Stimulated activated naive CD8-positive, alpha-beta T cell treated with anti-CD3 and anti-CD28 coated beads, Interleukin-15, Interleukin-2, amounts not matched to agents 100 ng/mL and 50 ng/mL, for 24 hours (primary cell): ENCODE measurements at regions not wholly inside any gene's neighbourhood (a gene's known extent, or its start where the extent isn't known, plus 50 kb on each side); places are given as distances from the start of the nearest gene placed in this dataset.
"Not testable (repeated sequence)": the region's sequence is repeated elsewhere in the genome, so short reads cannot be mapped to it uniquely, and the experiment has no call there.

Source experiments
- H3K27ac Mint-ChIP-seq: one replicate; pipeline ENCODE4 v1.8.0; 2021; ENCODE audit warnings: mild to moderate bottlenecking, mixed read lengths
- H3K27me3 Mint-ChIP-seq: one replicate; pipeline ENCODE4 v1.8.0; 2021; ENCODE audit warnings: mixed read lengths
- H3K36me3 Mint-ChIP-seq: one replicate; pipeline ENCODE4 v1.8.0; 2021; ENCODE audit warnings: low read depth, mixed read lengths
- H3K4me1 Mint-ChIP-seq: one replicate; pipeline ENCODE4 v1.8.0; 2021; ENCODE audit warnings: low read depth, mixed read lengths
- H3K4me3 Mint-ChIP-seq: one replicate; pipeline ENCODE4 v1.8.0; 2021; ENCODE audit warnings: mild to moderate bottlenecking, mixed read lengths
- H3K9me3 Mint-ChIP-seq: one replicate; pipeline ENCODE4 v1.8.0; 2021; ENCODE audit warnings: mixed read lengths

DNA sequence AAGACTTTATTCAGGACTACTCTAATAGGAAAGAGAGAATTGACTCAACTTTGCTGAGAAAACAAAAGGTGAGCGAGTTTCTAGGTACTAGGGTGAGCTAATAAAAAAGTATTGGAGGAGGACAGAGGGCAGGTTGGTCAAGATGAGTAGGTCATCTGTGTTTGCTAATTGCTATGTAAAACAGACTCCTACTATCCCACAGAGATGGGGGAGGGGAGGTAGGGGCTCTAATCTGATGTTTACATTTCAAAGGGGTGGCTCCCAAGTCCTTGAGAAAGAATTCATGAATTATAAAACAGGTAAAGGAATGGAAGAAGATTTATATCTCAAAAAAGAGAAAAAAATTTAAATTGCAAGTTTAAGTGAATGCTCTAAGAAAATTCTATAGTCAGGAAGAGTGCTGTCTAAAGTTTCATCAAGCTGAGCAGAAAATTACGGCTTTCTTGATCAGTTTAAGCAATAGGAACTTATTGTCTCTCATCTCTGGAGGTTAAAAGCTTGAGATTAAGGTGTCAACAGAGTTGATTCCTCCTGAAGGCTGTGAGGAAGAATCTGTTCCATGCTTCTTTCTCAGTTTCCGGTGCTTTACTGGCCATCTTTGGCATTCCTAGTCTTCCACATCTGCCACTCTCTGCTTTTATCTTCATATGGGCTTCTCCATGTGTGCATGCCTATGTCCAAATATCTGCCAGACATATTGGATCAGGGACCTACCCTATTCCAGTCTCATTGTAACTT lies 790.3 kb downstream of the SLITRK5 start:
- H3K4me3 Mint-ChIP-seq: no peak overlapping the region
- H3K9me3 Mint-ChIP-seq: no peaks in the 10 kb centered on the region
- no peak overlapping the region for H3K27ac Mint-ChIP-seq
- H3K27me3 Mint-ChIP-seq: no peaks in the 10 kb centered on the region
- peaks cover 6% of the 10 kb centered on the region for H3K4me1 Mint-ChIP-seq
- H3K36me3 Mint-ChIP-seq: no peaks in the 10 kb centered on the region

DNA sequence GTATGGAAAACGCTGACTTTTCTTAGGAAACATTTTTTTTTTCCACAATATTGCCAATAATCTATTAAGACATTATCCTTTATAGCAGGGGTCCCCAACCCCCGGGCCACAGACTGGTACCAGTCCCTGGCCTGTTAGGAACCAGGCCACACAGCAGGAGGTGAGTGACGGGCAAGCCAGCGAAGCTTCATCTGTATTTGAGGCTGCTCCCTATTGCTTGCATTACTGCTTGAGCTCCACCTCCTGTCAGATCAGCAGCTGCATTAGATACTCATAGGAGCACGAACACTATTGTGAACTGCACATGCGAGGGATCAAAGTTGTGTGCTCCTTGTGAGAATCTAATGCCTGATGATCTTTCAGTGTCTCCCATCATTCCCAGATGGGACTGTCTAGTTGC lies 793.7 kb downstream of the SLITRK5 start:
- Mint-ChIP-seq H3K9me3 (no peaks in the 10 kb centered on the region), H3K36me3 (no peaks in the 10 kb centered on the region), H3K27ac (no peak overlapping the region), H3K4me3 (no peak overlapping the region), H3K4me1 (no peaks in the 10 kb centered on the region), H3K27me3 (no peaks in the 10 kb centered on the region)

DNA sequence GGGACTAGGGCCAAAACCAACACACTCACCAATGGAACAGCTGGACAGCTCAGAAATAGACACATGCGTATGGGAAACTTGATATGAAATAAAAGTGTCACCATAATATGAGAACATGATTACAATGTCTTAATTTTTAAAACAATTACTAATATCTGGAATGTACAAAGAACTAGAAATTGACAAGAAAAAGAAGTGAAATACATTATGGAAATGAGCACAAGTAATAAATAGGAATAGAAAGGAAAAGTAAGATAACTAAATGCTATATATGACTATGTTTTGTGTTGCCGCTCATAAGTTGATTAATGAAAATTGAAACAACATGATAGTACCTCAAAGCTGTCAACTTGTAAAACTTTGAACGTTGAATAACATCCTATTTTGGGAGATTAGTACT lies 801.1 kb downstream of the SLITRK5 start:
- Mint-ChIP-seq H3K36me3 (no peaks in the 10 kb centered on the region), H3K9me3 (no peaks in the 10 kb centered on the region), H3K4me1 (no peaks in the 10 kb centered on the region), H3K27me3 (no peaks in the 10 kb centered on the region), H3K27ac (no peak overlapping the region), H3K4me3 (no peak overlapping the region)

DNA sequence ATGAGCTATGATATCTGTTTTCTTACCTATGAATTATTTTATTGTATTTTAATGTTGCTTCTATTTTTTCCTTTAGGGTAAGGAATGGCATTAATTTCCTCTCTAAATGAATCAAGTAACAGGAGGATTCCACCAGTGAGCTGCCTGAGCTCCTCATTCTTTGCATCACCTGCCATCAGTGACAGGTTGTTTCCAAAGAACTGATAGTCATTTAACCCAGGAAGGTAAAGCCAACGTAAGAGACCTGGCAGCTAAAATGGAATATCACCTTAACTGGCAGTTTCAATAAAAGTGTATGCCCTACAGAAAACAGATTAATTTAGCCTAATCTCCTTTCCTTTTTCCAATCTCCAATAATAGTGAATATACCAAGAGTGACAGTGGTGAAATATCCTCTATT lies 812.0 kb downstream of the SLITRK5 start:
- no peaks in the 10 kb centered on the region for H3K27me3 Mint-ChIP-seq
- H3K27ac Mint-ChIP-seq: no peak overlapping the region
- H3K36me3 Mint-ChIP-seq: no peaks in the 10 kb centered on the region
- H3K4me3 Mint-ChIP-seq: no peak overlapping the region
- H3K9me3 Mint-ChIP-seq: peaks cover 12% of the 10 kb centered on the region
- H3K4me1 Mint-ChIP-seq: no peaks in the 10 kb centered on the region

DNA sequence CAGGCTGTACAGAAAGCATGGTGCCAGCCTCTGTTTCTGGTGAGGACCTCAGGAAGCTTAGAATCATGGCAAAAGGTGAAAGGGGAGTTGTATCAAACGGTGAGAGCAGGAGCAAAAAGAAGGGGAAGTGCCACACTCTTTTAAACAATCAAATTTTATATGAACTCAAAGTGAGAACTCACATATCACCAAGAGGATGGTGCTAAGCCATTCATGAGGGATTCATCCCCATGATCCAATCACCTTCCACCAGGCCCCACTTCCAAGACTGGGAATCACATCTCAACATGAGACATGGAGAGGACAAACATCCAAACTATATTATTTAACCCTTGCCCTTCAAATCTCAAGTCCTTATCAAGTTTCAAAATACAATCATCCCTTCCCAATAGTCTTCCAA lies 836.7 kb downstream of the SLITRK5 start:
- H3K4me3 Mint-ChIP-seq: no peak overlapping the region
- H3K27ac Mint-ChIP-seq: no peak overlapping the region
- no peaks in the 10 kb centered on the region for H3K4me1 Mint-ChIP-seq
- peaks cover 10% of the 10 kb centered on the region for H3K36me3 Mint-ChIP-seq
- H3K27me3 Mint-ChIP-seq: no peaks in the 10 kb centered on the region
- H3K9me3 Mint-ChIP-seq: peaks cover 43% of the 10 kb centered on the region

DNA sequence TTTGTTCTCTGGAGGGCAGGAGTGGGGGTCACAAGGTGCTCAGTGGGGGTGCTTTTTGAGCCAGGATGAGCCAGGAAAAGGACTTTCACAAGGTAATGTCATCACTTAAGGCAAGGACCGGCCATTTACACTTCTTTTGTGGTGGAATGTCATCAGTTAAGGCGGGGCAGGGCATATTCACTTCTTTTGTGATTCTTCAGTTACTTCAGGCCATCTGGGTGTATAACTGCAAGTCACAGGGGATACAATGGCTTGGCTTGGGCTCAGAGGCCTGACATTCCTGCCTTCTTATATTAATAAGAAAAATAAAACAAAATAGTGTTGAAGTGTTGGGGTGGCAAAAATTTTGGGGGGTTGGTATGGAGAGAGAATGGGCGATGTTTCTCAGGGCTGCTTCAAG lies 841.8 kb downstream of the SLITRK5 start:
- H3K27me3 Mint-ChIP-seq: not testable (repeated sequence)
- H3K9me3 Mint-ChIP-seq: peaks cover 29% of the 10 kb centered on the region

DNA sequence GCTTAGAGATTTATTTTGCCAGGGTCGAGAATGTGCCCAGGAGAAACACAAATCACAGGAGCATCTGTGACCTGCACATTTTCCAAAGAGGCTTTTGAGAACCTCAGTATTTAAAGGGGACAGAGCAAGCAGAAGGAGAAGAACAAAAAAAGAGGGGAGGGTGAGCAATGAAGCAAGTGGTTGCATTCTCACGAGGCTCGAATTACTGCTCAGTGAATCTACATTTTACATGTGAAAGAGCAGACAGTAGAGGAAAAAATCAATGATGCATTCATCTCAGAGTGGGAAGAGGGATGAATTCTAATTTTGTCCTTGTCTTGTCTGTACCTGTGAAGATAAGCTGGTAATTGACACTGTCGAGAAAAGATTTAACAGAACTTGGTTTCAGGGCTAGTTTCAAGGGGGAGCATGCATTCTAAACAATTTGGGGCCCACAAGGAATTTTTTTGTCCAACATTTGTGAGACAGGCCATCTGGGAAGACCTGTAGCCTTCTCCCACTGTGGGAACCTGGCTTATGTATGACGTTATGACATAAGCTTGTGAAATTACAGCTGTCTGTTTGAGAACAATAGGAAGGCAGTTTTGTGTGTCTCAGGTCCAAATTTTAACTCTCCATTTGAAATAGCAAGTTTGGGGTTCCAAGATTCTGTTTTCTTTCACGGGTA lies 855.1 kb downstream of the SLITRK5 start:
- no peaks in the 10 kb centered on the region for H3K27me3 Mint-ChIP-seq
- no peaks in the 10 kb centered on the region for H3K36me3 Mint-ChIP-seq
- H3K27ac Mint-ChIP-seq: no peak overlapping the region
- peaks cover 12% of the 10 kb centered on the region for H3K9me3 Mint-ChIP-seq
- H3K4me1 Mint-ChIP-seq: no peaks in the 10 kb centered on the region
- no peak overlapping the region for H3K4me3 Mint-ChIP-seq

More for the DNA sequence above, 841.8 kb downstream of the SLITRK5 start:
- not testable (repeated sequence) for H3K4me3 Mint-ChIP-seq, H3K36me3 Mint-ChIP-seq, H3K27ac Mint-ChIP-seq, H3K4me1 Mint-ChIP-seq

DNA sequence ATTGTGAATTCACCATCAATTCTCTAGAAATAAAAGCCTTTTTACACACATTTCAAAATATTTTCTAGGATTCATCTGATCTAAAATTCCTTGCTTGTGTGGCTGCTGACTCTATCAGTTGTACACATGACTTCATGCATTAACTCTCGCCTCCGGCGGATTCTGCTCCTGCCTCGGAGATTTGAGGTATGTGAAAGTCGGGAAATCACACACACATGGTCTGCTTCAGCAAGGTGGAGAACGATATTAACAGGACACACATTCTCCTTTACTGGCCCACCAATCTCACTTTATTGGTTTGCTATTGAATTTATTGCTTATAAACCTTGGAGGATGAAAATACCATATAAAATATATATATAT lies 855.7 kb downstream of the SLITRK5 start:
- H3K27me3 Mint-ChIP-seq: no peaks in the 10 kb centered on the region
- H3K36me3 Mint-ChIP-seq: no peaks in the 10 kb centered on the region
- H3K4me1 Mint-ChIP-seq: no peaks in the 10 kb centered on the region
- H3K4me3 Mint-ChIP-seq: no peak overlapping the region
- peaks cover 12% of the 10 kb centered on the region for H3K9me3 Mint-ChIP-seq
- no peak overlapping the region for H3K27ac Mint-ChIP-seq

DNA sequence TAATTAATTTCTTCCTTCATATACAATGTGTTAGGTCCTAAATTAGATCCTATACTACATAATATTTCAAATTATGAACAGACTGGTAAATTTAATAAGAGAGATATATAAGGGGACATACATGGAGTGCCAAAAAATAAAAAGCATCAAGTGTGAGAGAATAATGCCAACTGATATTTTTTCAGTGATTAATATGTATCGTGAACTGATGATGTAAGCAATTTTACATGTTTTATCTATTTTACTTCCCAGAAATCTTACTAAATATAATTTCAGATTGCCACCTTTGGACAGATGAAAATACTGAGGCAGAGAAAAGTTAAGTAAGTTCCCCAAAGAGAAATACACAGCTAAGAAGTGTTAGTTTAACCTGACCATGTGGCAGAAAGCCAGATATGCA lies 870.8 kb downstream of the SLITRK5 start:
- Mint-ChIP-seq H3K4me1 (no peaks in the 10 kb centered on the region), H3K36me3 (no peaks in the 10 kb centered on the region), H3K9me3 (no peaks in the 10 kb centered on the region), H3K4me3 (no peak overlapping the region), H3K27me3 (no peaks in the 10 kb centered on the region), H3K27ac (no peak overlapping the region)

DNA sequence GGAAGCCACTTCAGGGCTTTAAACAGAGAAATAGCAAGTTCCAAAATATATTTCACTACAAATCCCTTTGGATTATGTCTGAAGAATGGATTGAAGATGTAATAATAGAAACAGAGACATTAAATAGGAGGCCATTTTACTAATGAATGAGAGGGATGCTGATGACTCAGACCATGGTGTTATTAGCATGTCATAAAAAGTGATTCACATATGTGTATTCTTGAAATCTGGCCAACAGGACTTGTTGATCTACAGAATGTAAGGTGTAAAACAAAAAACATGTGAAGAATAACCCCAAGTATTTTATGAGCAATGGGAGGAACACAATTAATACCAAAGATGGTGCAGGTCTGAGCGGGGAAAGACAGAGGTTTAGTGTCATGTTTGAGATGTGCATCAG lies 873.7 kb downstream of the SLITRK5 start:
- no peaks in the 10 kb centered on the region for H3K36me3 Mint-ChIP-seq
- no peak overlapping the region for H3K4me3 Mint-ChIP-seq
- H3K27me3 Mint-ChIP-seq: no peaks in the 10 kb centered on the region
- no peak overlapping the region for H3K27ac Mint-ChIP-seq
- peaks cover 4% of the 10 kb centered on the region for H3K9me3 Mint-ChIP-seq
- no peaks in the 10 kb centered on the region for H3K4me1 Mint-ChIP-seq

DNA sequence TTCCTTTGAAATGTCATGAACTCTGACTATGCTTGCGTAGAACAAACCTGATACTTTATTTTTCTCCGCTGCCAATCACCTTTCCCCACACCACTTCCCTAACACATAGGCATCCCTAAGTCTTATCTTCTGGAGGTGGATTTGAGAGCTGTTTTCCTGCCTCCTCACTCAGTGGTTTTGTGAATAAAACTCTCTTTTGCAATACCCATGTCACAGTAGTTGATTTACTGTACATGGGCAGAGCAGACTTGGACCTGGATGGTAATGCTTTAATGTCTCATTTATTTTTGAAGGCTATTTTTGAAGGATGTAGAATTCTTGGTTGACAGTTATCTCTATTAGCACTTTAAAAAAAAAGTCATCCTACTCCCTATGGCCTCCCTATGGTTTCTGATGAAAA lies 881.8 kb downstream of the SLITRK5 start:
- Mint-ChIP-seq H3K27me3 (no peaks in the 10 kb centered on the region), H3K4me1 (no peaks in the 10 kb centered on the region), H3K36me3 (no peaks in the 10 kb centered on the region)

DNA sequence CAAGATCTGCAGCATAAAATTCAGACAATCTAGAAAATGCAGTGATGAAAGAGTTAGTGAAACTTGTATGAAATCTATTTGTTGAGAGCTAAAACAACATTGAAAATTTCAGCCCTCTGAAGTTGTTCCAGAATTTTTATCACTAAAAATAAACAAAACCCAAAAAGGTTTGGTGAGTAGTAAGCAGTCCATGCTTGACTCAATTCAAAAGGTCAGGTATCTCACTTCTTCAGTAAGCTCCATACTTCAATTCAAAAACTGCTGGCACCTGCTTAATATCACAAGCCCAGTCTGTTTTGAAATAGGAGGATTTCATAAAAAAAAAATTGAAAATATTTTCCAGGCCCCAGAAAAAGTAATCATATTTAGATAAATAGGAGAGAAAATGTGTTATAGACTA lies 894.4 kb downstream of the SLITRK5 start:
- Mint-ChIP-seq H3K4me3 (no peak overlapping the region), H3K27me3 (no peaks in the 10 kb centered on the region), H3K9me3 (no peaks in the 10 kb centered on the region), H3K36me3 (no peaks in the 10 kb centered on the region), H3K27ac (no peak overlapping the region), H3K4me1 (no peaks in the 10 kb centered on the region)

More for the DNA sequence above, 881.8 kb downstream of the SLITRK5 start:
- no peaks in the 10 kb centered on the region for H3K9me3 Mint-ChIP-seq
- H3K4me3 Mint-ChIP-seq: no peak overlapping the region
- no peak overlapping the region for H3K27ac Mint-ChIP-seq

DNA sequence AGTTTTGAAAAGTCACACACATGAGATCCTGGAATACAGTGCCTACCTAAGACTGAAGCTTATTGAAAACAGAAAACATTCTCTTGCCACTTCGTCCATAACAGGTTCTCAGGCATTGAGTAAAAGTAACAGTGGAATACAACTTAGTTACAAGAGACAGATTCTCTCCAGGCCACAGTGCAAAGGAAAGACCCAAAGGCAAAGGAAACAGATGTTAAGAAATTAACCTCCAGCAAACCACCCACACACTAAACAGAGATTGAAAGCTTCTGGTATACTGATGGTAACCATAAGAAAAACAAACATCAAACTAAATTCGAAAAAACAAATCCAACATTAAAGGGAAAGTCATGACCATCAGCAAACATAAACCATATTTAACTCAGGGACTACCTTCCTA lies 914.7 kb downstream of the SLITRK5 start:
- H3K36me3 Mint-ChIP-seq: no peaks in the 10 kb centered on the region
- H3K4me1 Mint-ChIP-seq: no peaks in the 10 kb centered on the region
- H3K27ac Mint-ChIP-seq: no peak overlapping the region
- H3K27me3 Mint-ChIP-seq: no peaks in the 10 kb centered on the region
- H3K9me3 Mint-ChIP-seq: peaks cover 7% of the 10 kb centered on the region
- no peak overlapping the region for H3K4me3 Mint-ChIP-seq

DNA sequence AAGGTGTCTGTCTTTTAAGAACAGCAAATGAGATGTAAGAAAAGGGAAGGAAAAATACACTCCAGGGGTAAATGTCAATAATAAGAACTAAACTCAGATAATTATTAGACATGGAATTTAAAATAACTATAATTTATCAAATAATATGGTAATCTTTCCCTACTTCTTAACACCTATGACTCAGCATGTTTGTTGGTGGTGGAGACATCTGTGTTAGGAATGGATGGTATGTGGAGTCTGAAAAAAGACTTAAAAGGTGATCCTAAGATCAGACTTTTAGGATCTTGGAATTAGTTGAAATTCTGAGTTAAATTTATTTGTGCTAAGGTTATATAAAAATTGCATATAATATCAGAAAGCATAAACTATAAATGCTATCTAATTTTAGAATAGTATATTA lies 915.1 kb downstream of the SLITRK5 start:
- no peaks in the 10 kb centered on the region for H3K36me3 Mint-ChIP-seq
- H3K4me1 Mint-ChIP-seq: no peaks in the 10 kb centered on the region
- H3K9me3 Mint-ChIP-seq: peaks cover 7% of the 10 kb centered on the region
- no peaks in the 10 kb centered on the region for H3K27me3 Mint-ChIP-seq
- no peak overlapping the region for H3K27ac Mint-ChIP-seq
- H3K4me3 Mint-ChIP-seq: no peak overlapping the region

DNA sequence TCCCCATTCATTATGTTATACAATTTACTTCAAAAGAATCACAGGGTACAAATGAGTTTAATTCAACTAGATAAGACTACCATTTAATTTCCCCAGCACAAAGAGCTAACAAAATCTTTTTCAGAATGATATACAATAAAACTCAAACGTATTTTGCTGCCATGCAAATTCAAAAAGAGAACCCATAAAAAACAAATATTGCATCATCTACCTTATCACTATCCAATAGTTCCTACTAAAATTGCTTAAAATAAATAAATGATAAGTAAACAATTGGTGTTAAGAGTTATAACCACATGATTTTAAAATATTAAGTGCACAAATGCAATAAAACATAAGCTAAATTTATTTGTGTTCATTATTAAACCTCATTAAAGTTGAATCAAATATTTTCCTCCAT lies 919.4 kb downstream of the SLITRK5 start:
- Mint-ChIP-seq H3K27ac (no peak overlapping the region), H3K4me1 (no peaks in the 10 kb centered on the region), H3K9me3 (peaks cover 7% of the 10 kb centered on the region), H3K4me3 (no peak overlapping the region), H3K36me3 (no peaks in the 10 kb centered on the region), H3K27me3 (no peaks in the 10 kb centered on the region)

DNA sequence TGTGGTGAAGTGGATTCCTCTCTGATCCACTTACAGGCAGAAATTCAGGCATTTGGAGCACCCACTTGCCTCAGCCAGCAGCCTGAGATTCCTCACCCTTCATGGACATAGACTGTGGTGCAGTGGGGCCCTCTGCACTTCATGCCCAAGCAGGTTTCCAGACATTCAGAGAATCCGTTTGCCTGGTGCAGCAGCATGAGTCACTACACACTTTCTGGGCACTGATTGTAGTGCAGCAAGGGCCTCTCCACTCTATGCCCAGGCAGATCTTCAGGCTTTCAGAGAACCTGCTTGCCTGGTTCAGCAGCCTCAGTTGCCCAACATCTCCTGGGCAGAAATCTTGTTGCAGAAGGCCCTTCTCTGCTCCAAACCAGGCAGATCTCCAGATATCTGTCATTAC lies 920.9 kb downstream of the SLITRK5 start:
- Mint-ChIP-seq H3K36me3 (no peaks in the 10 kb centered on the region), H3K9me3 (peaks cover 7% of the 10 kb centered on the region), H3K27me3 (no peaks in the 10 kb centered on the region), H3K4me3 (no peak overlapping the region), H3K4me1 (no peaks in the 10 kb centered on the region), H3K27ac (no peak overlapping the region)
